ENCODE measurements at regions not wholly inside any gene's neighbourhood (a gene's known extent, or its start where the extent isn't known, plus 50 kb on each side); places are given as distances from the start of the nearest gene placed in this dataset.
"Not testable (repeated sequence)": the region's sequence is repeated elsewhere in the genome, so short reads cannot be mapped to it uniquely, and the experiment has no call there.

- DNase-seq: not testable (repeated sequence)
Measured at GRCh38 chr17:13659051-13659450, 57.3 kb upstream of the HS3ST3A1 start.

- DNase-seq: no peak
Measured at GRCh38 chr17:13665872-13666635, 64.3 kb upstream of the HS3ST3A1 start.

GRCh38 chr17:13671341-13671740 lies 69.6 kb upstream of the HS3ST3A1 start:
- no peak for DNase-seq

- DNase-seq: no peak
Measured at GRCh38 chr17:13671771-13672170, 70.0 kb upstream of the HS3ST3A1 start.

- no peak for DNase-seq
Measured at GRCh38 chr17:13678361-13678760, 76.6 kb upstream of the HS3ST3A1 start.

GRCh38 chr17:13678841-13679240 lies 77.1 kb upstream of the HS3ST3A1 start:
- DNase-seq: no peak

- DNase-seq: no peak
Measured at GRCh38 chr17:13688716-13689115, 87.0 kb upstream of the HS3ST3A1 start.

- no peak for DNase-seq
Measured at GRCh38 chr17:13690806-13691205, 89.1 kb upstream of the HS3ST3A1 start.

- DNase-seq: no peak
Measured at GRCh38 chr17:13694934-13695333, 93.2 kb upstream of the HS3ST3A1 start.

- DNase-seq: no peak
Measured at GRCh38 chr17:13698832-13699231, 97.1 kb upstream of the HS3ST3A1 start.

- DNase-seq: no peak
Measured at GRCh38 chr17:13699261-13699660, 97.5 kb upstream of the HS3ST3A1 start.

GRCh38 chr17:13702266-13702665 lies 100.5 kb upstream of the HS3ST3A1 start:
- no peak for DNase-seq

- no peak for DNase-seq
Measured at GRCh38 chr17:13704333-13704732, 102.6 kb upstream of the HS3ST3A1 start.

- no peak for DNase-seq
Measured at GRCh38 chr17:13705221-13705620, 103.5 kb upstream of the HS3ST3A1 start.

- no peak for DNase-seq
Measured at GRCh38 chr17:13721705-13722104, 120.0 kb upstream of the HS3ST3A1 start.

- DNase-seq: no peak
Measured at GRCh38 chr17:13725288-13725990, 123.7 kb upstream of the HS3ST3A1 start.

- DNase-seq: no peak
Measured at GRCh38 chr17:13727441-13728171, 125.9 kb upstream of the HS3ST3A1 start.

- no peak for DNase-seq
Measured at GRCh38 chr17:13728781-13729180, 127.1 kb upstream of the HS3ST3A1 start.

GRCh38 chr17:13729466-13730134 lies 127.9 kb upstream of the HS3ST3A1 start:
- DNase-seq: no peak

- DNase-seq: no peak
Measured at GRCh38 chr17:13734880-13735279, 133.2 kb upstream of the HS3ST3A1 start.

- no peak for DNase-seq
Measured at GRCh38 chr17:13735444-13735843, 133.7 kb upstream of the HS3ST3A1 start.

- no peak for DNase-seq
Measured at GRCh38 chr17:13735861-13736260, 134.1 kb upstream of the HS3ST3A1 start.

- DNase-seq: no peak
Measured at GRCh38 chr17:13736916-13737315, 135.2 kb upstream of the HS3ST3A1 start.

Measured in hematopoietic multipotent progenitor cell treated with erythropoietin and hydrocortisone succinate and interleukin-3 and kit ligand, for 6 days (in vitro differentiated cells).